Naive thymus-derived CD8-positive, alpha-beta T cell (primary cell): ENCODE measurements at regions not wholly inside any gene's neighbourhood (a gene's known extent, or its start where the extent isn't known, plus 50 kb on each side); places are given as distances from the start of the nearest gene placed in this dataset.
A peak's percentile ranks its signal among the peaks of the same experiment; 100 is the strongest.
"Not testable (repeated sequence)": the region's sequence is repeated elsewhere in the genome, so short reads cannot be mapped to it uniquely, and the experiment has no call there.

Source experiments
- ATAC-seq, 2 donors: fragments of 150-1000 bp; cut with Tn5 transposase in 1 of 2; sonication (Bioruptor Pico), chemical (Tn5 transposase) in 1 of 2; 1 replicate in 1 of 2; 2 replicates in 1 of 2; pipeline ENCODE4 v1.10.0; 2021; ENCODE audit warnings: mild to moderate bottlenecking in 2 of 2, moderate library complexity in 2 of 2
- POLR2A ChIA-PET: fragments of 350-600 bp; sonication (Branson Sonifier 250); formaldehyde crosslinking; loops from one replicate; lab custom pipeline; 2021; ENCODE audit warnings: antibody characterized with exemption; lab: Charles Lee
- DNase-seq, 10 donors: peaks; one replicate each; pipeline versions ENCODE4 v3.0.0 to v3.0.0-alpha.2; 2020 to 2022
- H3K27ac Mint-ChIP-seq, 10 donors: one replicate each; pipeline ENCODE4 v1.8.0; 2020 to 2022; ENCODE audit warnings: mild to moderate bottlenecking in 10 of 10, mixed read lengths in 10 of 10, moderate library complexity in 4 of 10, inconsistent platforms in 1 of 10
- H3K27me3 Mint-ChIP-seq, 5 donors: one replicate each; pipeline ENCODE4 v1.8.0; 2021 to 2022; ENCODE audit warnings: mixed read lengths in 5 of 5
- H3K36me3 Mint-ChIP-seq, 3 donors: one replicate each; pipeline ENCODE4 v1.8.0; 2020 to 2022; ENCODE audit warnings: mixed read lengths in 3 of 3, mild to moderate bottlenecking in 2 of 3, inconsistent platforms in 1 of 3
- H3K4me1 Mint-ChIP-seq, 4 donors: one replicate each; pipeline ENCODE4 v1.8.0; 2021 to 2022; ENCODE audit warnings: mixed read lengths in 4 of 4
- H3K4me3 Mint-ChIP-seq, 10 donors: one replicate each; pipeline ENCODE4 v1.8.0; 2020 to 2022; ENCODE audit warnings: mild to moderate bottlenecking in 10 of 10, mixed read lengths in 10 of 10, moderate library complexity in 6 of 10, inconsistent platforms in 1 of 10
- H3K9me3 Mint-ChIP-seq, 9 donors: one replicate each; pipeline ENCODE4 v1.8.0; 2020 to 2022; ENCODE audit warnings: mixed read lengths in 9 of 9, mild to moderate bottlenecking in 3 of 9, inconsistent platforms in 1 of 9, moderate library complexity in 1 of 9

DNA sequence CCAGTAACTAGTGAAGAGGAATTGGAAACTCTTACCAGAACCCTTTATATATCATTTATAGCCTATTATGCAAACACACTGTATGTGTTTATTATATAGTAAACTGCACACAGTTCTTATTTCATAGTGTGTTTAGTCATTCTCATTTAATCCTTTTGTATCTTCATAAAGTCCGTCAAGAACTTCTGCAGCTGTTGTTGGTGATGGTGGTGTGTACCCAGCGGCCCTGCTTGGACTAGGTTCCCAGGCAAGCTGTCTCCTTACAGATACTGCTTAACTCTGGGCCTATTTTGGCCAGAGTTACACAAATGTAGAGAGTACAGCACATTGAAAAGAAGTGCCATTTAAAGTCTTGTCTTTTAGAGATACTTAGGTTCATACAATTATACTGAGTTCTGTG, 231.9 kb downstream of the NDUFS4 start:
- POLR2A ChIA-PET = no interaction called here

GRCh38 chr5:53799644-53800043, 239.2 kb downstream of the NDUFS4 start:
- peaks cover 0 to 43% (median 7%) of the 10 kb centered on the region in 9 donors for H3K9me3 Mint-ChIP-seq
- POLR2A ChIA-PET, H3K4me3 Mint-ChIP-seq, DNase-seq, ATAC-seq, H3K4me1 Mint-ChIP-seq: not testable (repeated sequence)
- H3K36me3 Mint-ChIP-seq = peaks cover 0 to 13% (median 0%) of the 10 kb centered on the region in 3 donors
- peaks cover 0 to 22% (median 7%) of the 10 kb centered on the region in 5 donors for H3K27me3 Mint-ChIP-seq
- peak overlapping the region in 1 of 10 donors; percentile 71 for H3K27ac Mint-ChIP-seq

More for the DNA sequence above, 231.9 kb downstream of the NDUFS4 start:
- Mint-ChIP-seq H3K4me1 (no peaks in the 10 kb centered on the region), H3K36me3 (no peaks in the 10 kb centered on the region), H3K27ac (no peak overlapping the region), H3K27me3 (peaks cover 0 to 8% (median 5%) of the 10 kb centered on the region in 5 donors), H3K9me3 (peaks cover 0 to 11% (median 4%) of the 10 kb centered on the region in 9 donors), H3K4me3 (no peak overlapping the region)
- no peak for ATAC-seq
- DNase-seq = no peak

- H3K36me3 Mint-ChIP-seq, H3K4me1 Mint-ChIP-seq, H3K4me3 Mint-ChIP-seq, H3K27ac Mint-ChIP-seq, POLR2A ChIA-PET, H3K27me3 Mint-ChIP-seq, DNase-seq, ATAC-seq: not testable (repeated sequence)
- H3K9me3 Mint-ChIP-seq = peaks cover 0 to 22% (median 3%) of the 10 kb centered on the region in 9 donors
Observed at GRCh38 chr5:53808392-53808791, 248.0 kb downstream of the NDUFS4 start.

- POLR2A ChIA-PET = no interaction called here
- Mint-ChIP-seq H3K9me3 (peaks cover 0 to 4% (median 0%) of the 10 kb centered on the region in 9 donors), H3K27ac (no peak overlapping the region), H3K36me3 (no peaks in the 10 kb centered on the region), H3K4me3 (no peak overlapping the region), H3K27me3 (peaks cover 0 to 12% (median 6%) of the 10 kb centered on the region in 5 donors), H3K4me1 (no peaks in the 10 kb centered on the region)
- ATAC-seq = no peak
- no peak for DNase-seq
Observed at GRCh38 chr5:53814819-53815218, 254.4 kb downstream of the NDUFS4 start.

GRCh38 chr5:53815471-53815870, 255.0 kb downstream of the NDUFS4 start:
- Mint-ChIP-seq H3K9me3 (peaks cover 0 to 2% (median 0%) of the 10 kb centered on the region in 9 donors), H3K27ac (no peak overlapping the region), H3K27me3 (peaks cover 0 to 12% (median 6%) of the 10 kb centered on the region in 5 donors), H3K36me3 (no peaks in the 10 kb centered on the region), H3K4me1 (no peaks in the 10 kb centered on the region), H3K4me3 (no peak overlapping the region)
- ATAC-seq (no peak), DNase-seq (no peak)
- POLR2A ChIA-PET = no interaction called here

GRCh38 chr5:53817183-53817582, 256.7 kb downstream of the NDUFS4 start:
- no peaks in the 10 kb centered on the region for H3K36me3 Mint-ChIP-seq
- no peaks in the 10 kb centered on the region for H3K9me3 Mint-ChIP-seq
- POLR2A ChIA-PET = no interaction called here
- peaks cover 0 to 12% (median 6%) of the 10 kb centered on the region in 5 donors for H3K27me3 Mint-ChIP-seq
- no peaks in the 10 kb centered on the region for H3K4me1 Mint-ChIP-seq
- DNase-seq = no peak
- H3K4me3 Mint-ChIP-seq = no peak overlapping the region
- H3K27ac Mint-ChIP-seq = no peak overlapping the region
- no peak for ATAC-seq

- Mint-ChIP-seq H3K27ac (no peak overlapping the region), H3K27me3 (peaks cover 0 to 15% (median 6%) of the 10 kb centered on the region in 5 donors), H3K4me3 (no peak overlapping the region), H3K4me1 (no peaks in the 10 kb centered on the region), H3K36me3 (no peaks in the 10 kb centered on the region), H3K9me3 (no peaks in the 10 kb centered on the region)
- ATAC-seq = no peak
- POLR2A ChIA-PET = no interaction called here
- DNase-seq = no peak
Observed at GRCh38 chr5:53819482-53819881, 259.0 kb downstream of the NDUFS4 start.

GRCh38 chr5:53820119-53820801, 259.8 kb downstream of the NDUFS4 start:
- peaks cover 0 to 15% (median 6%) of the 10 kb centered on the region in 5 donors for H3K27me3 Mint-ChIP-seq
- H3K36me3 Mint-ChIP-seq = no peaks in the 10 kb centered on the region
- H3K4me3 Mint-ChIP-seq = no peak overlapping the region
- ATAC-seq (no peak), DNase-seq (no peak)
- no peaks in the 10 kb centered on the region for H3K4me1 Mint-ChIP-seq
- POLR2A ChIA-PET = no interaction called here
- H3K27ac Mint-ChIP-seq = no peak overlapping the region
- no peaks in the 10 kb centered on the region for H3K9me3 Mint-ChIP-seq

DNA sequence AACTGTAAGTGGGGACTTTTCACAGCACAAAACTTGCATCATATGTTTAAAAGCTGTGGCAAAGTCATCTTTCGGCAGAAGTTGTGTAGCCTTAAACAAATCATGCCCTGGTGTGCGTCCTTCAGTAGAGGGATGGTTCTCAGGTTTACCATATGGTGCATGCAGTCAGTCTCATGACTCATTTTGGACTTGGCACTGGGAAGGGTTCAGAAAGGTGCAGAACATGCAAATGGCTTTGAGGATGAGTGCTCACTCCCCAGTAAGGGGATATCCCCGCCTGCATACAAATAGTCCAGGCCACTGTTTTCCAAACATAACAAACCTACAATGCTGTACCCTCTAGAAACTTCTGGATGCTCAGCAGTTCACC, 260.3 kb downstream of the NDUFS4 start:
- Mint-ChIP-seq H3K27me3 (peaks cover 0 to 17% (median 6%) of the 10 kb centered on the region in 5 donors), H3K4me3 (no peak overlapping the region), H3K27ac (no peak overlapping the region), H3K9me3 (no peaks in the 10 kb centered on the region), H3K36me3 (no peaks in the 10 kb centered on the region), H3K4me1 (no peaks in the 10 kb centered on the region)
- POLR2A ChIA-PET = no interaction called here
- DNase-seq = no peak
- ATAC-seq = no peak

- peaks cover 0 to 7% (median 0%) of the 10 kb centered on the region in 5 donors for H3K27me3 Mint-ChIP-seq
- H3K9me3 Mint-ChIP-seq = peaks cover 0 to 7% (median 0%) of the 10 kb centered on the region in 9 donors
- no peaks in the 10 kb centered on the region for H3K4me1 Mint-ChIP-seq
- no peak overlapping the region for H3K4me3 Mint-ChIP-seq
- DNase-seq = no peak
- POLR2A ChIA-PET = no interaction called here
- H3K27ac Mint-ChIP-seq = no peak overlapping the region
- ATAC-seq = no peak
- peaks cover 0 to 4% (median 0%) of the 10 kb centered on the region in 3 donors for H3K36me3 Mint-ChIP-seq
Observed at GRCh38 chr5:53825016-53825415, 264.6 kb downstream of the NDUFS4 start.

DNA sequence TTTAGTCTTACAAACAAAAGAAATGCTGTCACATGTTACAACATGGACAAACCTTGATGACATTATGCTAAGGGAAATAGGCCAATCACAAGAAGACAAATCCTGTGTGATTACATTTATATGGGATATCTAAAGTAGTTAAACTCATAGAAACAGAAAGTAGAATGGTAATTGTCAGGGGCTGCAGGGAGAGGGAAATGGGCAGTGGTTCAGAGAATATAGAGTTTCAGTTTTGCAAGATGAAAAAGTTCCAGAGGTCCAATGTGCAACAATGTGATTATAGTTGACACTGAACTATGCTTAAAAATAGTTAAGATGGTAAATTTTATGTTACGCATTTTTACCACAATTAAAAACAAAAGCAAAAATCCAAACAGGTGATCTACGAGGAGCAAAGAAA, 265.5 kb downstream of the NDUFS4 start:
- peaks cover 0 to 4% (median 0%) of the 10 kb centered on the region in 3 donors for H3K36me3 Mint-ChIP-seq
- H3K9me3 Mint-ChIP-seq = peaks cover 0 to 7% (median 0%) of the 10 kb centered on the region in 9 donors
- no peak overlapping the region for H3K27ac Mint-ChIP-seq
- no peak for ATAC-seq
- no peak for DNase-seq
- H3K4me1 Mint-ChIP-seq = no peaks in the 10 kb centered on the region
- no peak overlapping the region for H3K4me3 Mint-ChIP-seq
- H3K27me3 Mint-ChIP-seq = peaks cover 0 to 7% (median 0%) of the 10 kb centered on the region in 5 donors
- POLR2A ChIA-PET = no interaction called here

DNA sequence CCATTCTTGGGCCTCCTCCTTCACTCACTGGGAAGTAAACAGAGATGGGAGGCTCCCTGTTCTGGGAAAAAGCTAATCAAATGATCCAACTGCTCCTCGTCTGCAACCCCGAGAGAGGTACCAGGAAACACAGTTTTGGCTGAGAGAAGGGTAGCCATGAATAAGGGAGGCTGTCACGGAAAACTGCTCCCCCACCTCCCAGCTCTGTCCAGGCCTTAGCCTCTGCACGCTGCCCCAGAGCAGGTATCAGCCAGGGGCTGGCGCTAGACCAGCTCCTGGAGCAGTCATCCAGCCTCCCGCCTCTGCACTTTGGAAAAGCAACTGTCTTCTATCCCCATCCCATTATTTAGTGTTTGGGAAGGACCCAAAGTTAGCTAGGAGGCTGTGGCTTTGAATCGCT, 266.1 kb downstream of the NDUFS4 start:
- Mint-ChIP-seq H3K4me3 (no peak overlapping the region), H3K27ac (no peak overlapping the region)

GRCh38 chr5:53827211-53827651, 266.8 kb downstream of the NDUFS4 start:
- no peak overlapping the region for H3K27ac Mint-ChIP-seq
- POLR2A ChIA-PET = no interaction called here
- ATAC-seq (no peak), DNase-seq (no peak)
- peaks cover 0 to 10% (median 0%) of the 10 kb centered on the region in 3 donors for H3K36me3 Mint-ChIP-seq
- no peak overlapping the region for H3K4me3 Mint-ChIP-seq
- peaks cover 0 to 7% (median 0%) of the 10 kb centered on the region in 5 donors for H3K27me3 Mint-ChIP-seq
- H3K9me3 Mint-ChIP-seq = peaks cover 0 to 13% (median 0%) of the 10 kb centered on the region in 9 donors
- no peaks in the 10 kb centered on the region for H3K4me1 Mint-ChIP-seq

More for the DNA sequence above, 266.1 kb downstream of the NDUFS4 start:
- peaks cover 0 to 12% (median 0%) of the 10 kb centered on the region in 9 donors for H3K9me3 Mint-ChIP-seq
- POLR2A ChIA-PET = no interaction called here
- H3K36me3 Mint-ChIP-seq = peaks cover 0 to 10% (median 0%) of the 10 kb centered on the region in 3 donors
- no peaks in the 10 kb centered on the region for H3K4me1 Mint-ChIP-seq
- H3K27me3 Mint-ChIP-seq = peaks cover 0 to 7% (median 0%) of the 10 kb centered on the region in 5 donors
- DNase-seq = no peak
- ATAC-seq = no peak
